H1 (cell line): ENCODE measurements at regions not wholly inside any gene's neighbourhood (a gene's known extent, or its start where the extent isn't known, plus 50 kb on each side); places are given as distances from the start of the nearest gene placed in this dataset.

Source experiments
- ASH2L ChIP-seq: fragments of 200-600, 300-600 bp; sonication (generic); IDR thresholded peaks from one replicate; pipeline ENCODE4 v1.7.1; 2017; ENCODE audit warnings: low read length
- BCL11A ChIP-seq, 2 experiments: IDR thresholded peaks; one replicate each; pipeline ENCODE4 v1.6.1; 2011; ENCODE audit warnings: low read depth in 2 of 2, low read length in 2 of 2, mild to moderate bottlenecking in 2 of 2
- CHD1 ChIP-seq: IDR thresholded peaks from 2 replicates; pipeline ENCODE4 v1.6.1; 2012; ENCODE audit warnings: low read depth, low read length, improper control_type of control experiment
- EZH2 ChIP-seq: fragments of 200-600 bp; sonication (generic); IDR thresholded peaks from 2 replicates; pipeline ENCODE4 v1.7.1; 2012; ENCODE audit warnings: low read depth, mild to moderate bottlenecking, moderate library complexity, low read length, inconsistent platforms; ENCODE audit not compliant: severe bottlenecking
- GTF2F1 ChIP-seq: IDR thresholded peaks from 2 replicates; pipeline ENCODE4 v1.6.1; 2012; ENCODE audit warnings: low read depth, low read length, improper control_type of control experiment, borderline replicate concordance
- HDAC6 ChIP-seq: IDR thresholded peaks from one replicate; pipeline ENCODE4 v1.7.1; 2012; ENCODE audit warnings: low read depth, mild to moderate bottlenecking, inconsistent platforms, low read length, moderate library complexity
- JUN ChIP-seq: IDR thresholded peaks from 2 replicates; pipeline ENCODE4 v1.6.1; 2011; ENCODE audit warnings: low read depth, mild to moderate bottlenecking, improper control_type of control experiment, low read length
- NRF1 ChIP-seq: IDR thresholded peaks from 2 replicates; pipeline ENCODE4 v1.6.1; 2011; ENCODE audit warnings: mild to moderate bottlenecking, low read depth, low read length, improper control_type of control experiment
- RAD21 ChIP-seq, 2 experiments: IDR thresholded peaks in 1 of 2; conservative IDR thresholded peaks in 1 of 2; 2 replicates each; pipeline ENCODE4 v1.6.1; 2011; ENCODE audit warnings: low read depth in 2 of 2, low read length in 2 of 2, improper control_type of control experiment in 1 of 2, inconsistent platforms in 1 of 2, mild to moderate bottlenecking in 1 of 2, moderate library complexity in 1 of 2
- RBBP5 ChIP-seq: IDR thresholded peaks from 2 replicates; pipeline ENCODE4 v1.7.1; 2012; ENCODE audit warnings: low read depth, mild to moderate bottlenecking, inconsistent platforms, low read length, moderate library complexity, borderline replicate concordance
- SIN3A ChIP-seq, 2 experiments: IDR thresholded peaks in 1 of 2; conservative IDR thresholded peaks in 1 of 2; 2 replicates each; pipeline ENCODE4 v1.6.1; 2011 to 2012; ENCODE audit warnings: low read length in 2 of 2, improper control_type of control experiment in 1 of 2, low read depth in 1 of 2, mild to moderate bottlenecking in 1 of 2
- TF ChIP-seq, protein P1 (sequence below): fragments of 300-600 bp; sonication (generic); IDR thresholded peaks from 2 replicates; pipeline ENCODE4 v1.7.1; 2012; ENCODE audit warnings: low read length, moderate library complexity, mild to moderate bottlenecking, inconsistent platforms; ENCODE audit not compliant: insufficient replicate concordance

DNA sequence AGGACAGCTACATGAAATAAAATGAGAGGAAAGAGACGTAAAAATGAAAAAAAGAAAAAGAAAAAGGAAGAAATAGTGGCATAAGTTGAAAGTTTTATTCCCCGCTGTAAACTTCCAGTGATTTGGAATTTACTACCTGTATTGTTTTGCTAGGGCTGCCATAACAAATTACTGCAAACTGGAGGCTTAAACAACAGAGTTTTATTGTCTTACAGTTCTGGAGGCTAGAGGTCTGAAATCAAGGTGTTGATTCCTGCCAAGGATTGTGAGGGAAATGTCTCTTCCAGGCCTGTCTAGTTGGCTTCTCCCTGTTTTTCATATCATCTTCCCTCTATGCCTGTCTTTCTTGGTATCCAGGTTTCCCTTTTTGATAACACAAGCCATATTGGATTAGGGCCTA lies 119.4 kb upstream of the PACRGL start (continued):
- TF ChIP-seq, protein P1, sequence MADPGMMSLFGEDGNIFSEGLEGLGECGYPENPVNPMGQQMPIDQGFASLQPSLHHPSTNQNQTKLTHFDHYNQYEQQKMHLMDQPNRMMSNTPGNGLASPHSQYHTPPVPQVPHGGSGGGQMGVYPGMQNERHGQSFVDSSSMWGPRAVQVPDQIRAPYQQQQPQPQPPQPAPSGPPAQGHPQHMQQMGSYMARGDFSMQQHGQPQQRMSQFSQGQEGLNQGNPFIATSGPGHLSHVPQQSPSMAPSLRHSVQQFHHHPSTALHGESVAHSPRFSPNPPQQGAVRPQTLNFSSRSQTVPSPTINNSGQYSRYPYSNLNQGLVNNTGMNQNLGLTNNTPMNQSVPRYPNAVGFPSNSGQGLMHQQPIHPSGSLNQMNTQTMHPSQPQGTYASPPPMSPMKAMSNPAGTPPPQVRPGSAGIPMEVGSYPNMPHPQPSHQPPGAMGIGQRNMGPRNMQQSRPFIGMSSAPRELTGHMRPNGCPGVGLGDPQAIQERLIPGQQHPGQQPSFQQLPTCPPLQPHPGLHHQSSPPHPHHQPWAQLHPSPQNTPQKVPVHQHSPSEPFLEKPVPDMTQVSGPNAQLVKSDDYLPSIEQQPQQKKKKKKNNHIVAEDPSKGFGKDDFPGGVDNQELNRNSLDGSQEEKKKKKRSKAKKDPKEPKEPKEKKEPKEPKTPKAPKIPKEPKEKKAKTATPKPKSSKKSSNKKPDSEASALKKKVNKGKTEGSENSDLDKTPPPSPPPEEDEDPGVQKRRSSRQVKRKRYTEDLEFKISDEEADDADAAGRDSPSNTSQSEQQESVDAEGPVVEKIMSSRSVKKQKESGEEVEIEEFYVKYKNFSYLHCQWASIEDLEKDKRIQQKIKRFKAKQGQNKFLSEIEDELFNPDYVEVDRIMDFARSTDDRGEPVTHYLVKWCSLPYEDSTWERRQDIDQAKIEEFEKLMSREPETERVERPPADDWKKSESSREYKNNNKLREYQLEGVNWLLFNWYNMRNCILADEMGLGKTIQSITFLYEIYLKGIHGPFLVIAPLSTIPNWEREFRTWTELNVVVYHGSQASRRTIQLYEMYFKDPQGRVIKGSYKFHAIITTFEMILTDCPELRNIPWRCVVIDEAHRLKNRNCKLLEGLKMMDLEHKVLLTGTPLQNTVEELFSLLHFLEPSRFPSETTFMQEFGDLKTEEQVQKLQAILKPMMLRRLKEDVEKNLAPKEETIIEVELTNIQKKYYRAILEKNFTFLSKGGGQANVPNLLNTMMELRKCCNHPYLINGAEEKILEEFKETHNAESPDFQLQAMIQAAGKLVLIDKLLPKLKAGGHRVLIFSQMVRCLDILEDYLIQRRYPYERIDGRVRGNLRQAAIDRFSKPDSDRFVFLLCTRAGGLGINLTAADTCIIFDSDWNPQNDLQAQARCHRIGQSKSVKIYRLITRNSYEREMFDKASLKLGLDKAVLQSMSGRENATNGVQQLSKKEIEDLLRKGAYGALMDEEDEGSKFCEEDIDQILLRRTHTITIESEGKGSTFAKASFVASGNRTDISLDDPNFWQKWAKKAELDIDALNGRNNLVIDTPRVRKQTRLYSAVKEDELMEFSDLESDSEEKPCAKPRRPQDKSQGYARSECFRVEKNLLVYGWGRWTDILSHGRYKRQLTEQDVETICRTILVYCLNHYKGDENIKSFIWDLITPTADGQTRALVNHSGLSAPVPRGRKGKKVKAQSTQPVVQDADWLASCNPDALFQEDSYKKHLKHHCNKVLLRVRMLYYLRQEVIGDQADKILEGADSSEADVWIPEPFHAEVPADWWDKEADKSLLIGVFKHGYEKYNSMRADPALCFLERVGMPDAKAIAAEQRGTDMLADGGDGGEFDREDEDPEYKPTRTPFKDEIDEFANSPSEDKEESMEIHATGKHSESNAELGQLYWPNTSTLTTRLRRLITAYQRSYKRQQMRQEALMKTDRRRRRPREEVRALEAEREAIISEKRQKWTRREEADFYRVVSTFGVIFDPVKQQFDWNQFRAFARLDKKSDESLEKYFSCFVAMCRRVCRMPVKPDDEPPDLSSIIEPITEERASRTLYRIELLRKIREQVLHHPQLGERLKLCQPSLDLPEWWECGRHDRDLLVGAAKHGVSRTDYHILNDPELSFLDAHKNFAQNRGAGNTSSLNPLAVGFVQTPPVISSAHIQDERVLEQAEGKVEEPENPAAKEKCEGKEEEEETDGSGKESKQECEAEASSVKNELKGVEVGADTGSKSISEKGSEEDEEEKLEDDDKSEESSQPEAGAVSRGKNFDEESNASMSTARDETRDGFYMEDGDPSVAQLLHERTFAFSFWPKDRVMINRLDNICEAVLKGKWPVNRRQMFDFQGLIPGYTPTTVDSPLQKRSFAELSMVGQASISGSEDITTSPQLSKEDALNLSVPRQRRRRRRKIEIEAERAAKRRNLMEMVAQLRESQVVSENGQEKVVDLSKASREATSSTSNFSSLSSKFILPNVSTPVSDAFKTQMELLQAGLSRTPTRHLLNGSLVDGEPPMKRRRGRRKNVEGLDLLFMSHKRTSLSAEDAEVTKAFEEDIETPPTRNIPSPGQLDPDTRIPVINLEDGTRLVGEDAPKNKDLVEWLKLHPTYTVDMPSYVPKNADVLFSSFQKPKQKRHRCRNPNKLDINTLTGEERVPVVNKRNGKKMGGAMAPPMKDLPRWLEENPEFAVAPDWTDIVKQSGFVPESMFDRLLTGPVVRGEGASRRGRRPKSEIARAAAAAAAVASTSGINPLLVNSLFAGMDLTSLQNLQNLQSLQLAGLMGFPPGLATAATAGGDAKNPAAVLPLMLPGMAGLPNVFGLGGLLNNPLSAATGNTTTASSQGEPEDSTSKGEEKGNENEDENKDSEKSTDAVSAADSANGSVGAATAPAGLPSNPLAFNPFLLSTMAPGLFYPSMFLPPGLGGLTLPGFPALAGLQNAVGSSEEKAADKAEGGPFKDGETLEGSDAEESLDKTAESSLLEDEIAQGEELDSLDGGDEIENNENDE = no peak
- TF ChIP-seq ASH2L (no peak), NRF1 (no peak), GTF2F1 (no peak), SIN3A (conservative IDR thresholded peaks at IDR 0.05 in 1 of 2, IDR thresholded peaks at IDR 0.05 in 1 of 2; ENCODE audit: low read depth in 1 of 2, low read length in 2 of 2) (no peak), CHD1 (no peak), RBBP5 (no peak), JUN (no peak), RAD21 (IDR thresholded peaks at IDR 0.05 in 1 of 2, conservative IDR thresholded peaks at IDR 0.05 in 1 of 2; ENCODE audit: low read depth in 2 of 2, low read length in 2 of 2) (no peak), BCL11A (IDR thresholded peaks at IDR 0.05; ENCODE audit: low read depth in 2 of 2, low read length in 2 of 2) (no peak), HDAC6 (no peak), EZH2 (no peak)
